SK-N-MC (cell line): ENCODE measurements at regions not wholly inside any gene's neighbourhood (a gene's known extent, or its start where the extent isn't known, plus 50 kb on each side); places are given as distances from the start of the nearest gene placed in this dataset.

Experiments used
- DNase-seq: peaks from one replicate; pipeline ENCODE4 v3.0.0-alpha.2; 2011; ENCODE audit warnings: low read depth, low spot score
- H3K27ac ChIP-seq: fragments of 200-600 bp; sonication (generic); 2 replicates; pipeline ENCODE4 v1.5.1; 2016; ENCODE audit warnings: mixed run types
- H3K36me3 ChIP-seq: fragments of 200-600 bp; sonication (generic); 2 replicates; pipeline ENCODE4 v1.6.1; 2017; ENCODE audit warnings: antibody characterized with exemption, low read length, mixed read lengths; ENCODE audit not compliant: insufficient read depth
- H3K4me3 ChIP-seq: fragments of 200-600 bp; sonication (generic); 2 replicates; pipeline ENCODE4 v1.5.1; 2016
- H3K9ac ChIP-seq: fragments of 200-600 bp; sonication (generic); 2 replicates; pipeline ENCODE4 v1.8.0; 2017; ENCODE audit warnings: mixed run types, mixed read lengths; ENCODE audit not compliant: insufficient read length
- H3K9me3 ChIP-seq: fragments of 200-600 bp; sonication (generic); 2 replicates; pipeline ENCODE4 v1.6.1; 2017; ENCODE audit warnings: low read depth, mild to moderate bottlenecking, antibody characterized with exemption, low read length, moderate library complexity, mixed read lengths
- EZH2 ChIP-seq: fragments of 200-600 bp; sonication (generic); IDR thresholded peaks from one replicate; pipeline ENCODE4 v1.6.1; 2017; ENCODE audit warnings: antibody characterized with exemption
- FOXP2 ChIP-seq: optimal IDR thresholded peaks from 2 replicates; pipeline ENCODE3; 2011; ENCODE audit warnings: mild to moderate bottlenecking, moderate library complexity; ENCODE audit not compliant: insufficient read depth; ENCODE audit errors: extremely low read length, control extremely low read depth
- POLR2AphosphoS5 ChIP-seq: IDR thresholded peaks from 2 replicates; pipeline ENCODE4 v1.6.1; 2012; ENCODE audit warnings: mild to moderate bottlenecking, low read depth, low read length, borderline replicate concordance

GRCh38 chr4:35228313-35228712, 1016.0 kb downstream of the ARAP2 start:
- DNase-seq = no peak
- no peak overlapping the region for H3K4me3 ChIP-seq
- H3K27ac ChIP-seq = no peak overlapping the region
- no peak overlapping the region for H3K9ac ChIP-seq
- TF ChIP-seq POLR2AphosphoS5 = no peak
- TF ChIP-seq FOXP2 = no peak
- TF ChIP-seq EZH2 = no peak
- no peaks in the 10 kb centered on the region for H3K36me3 ChIP-seq
- no peaks in the 10 kb centered on the region for H3K9me3 ChIP-seq

- H3K9ac ChIP-seq = no peak overlapping the region
- no peak overlapping the region for H3K4me3 ChIP-seq
- DNase-seq = no peak
- no peak overlapping the region for H3K27ac ChIP-seq
- H3K9me3 ChIP-seq = no peaks in the 10 kb centered on the region
- no peaks in the 10 kb centered on the region for H3K36me3 ChIP-seq
- TF ChIP-seq FOXP2 = no peak
- no peak for TF ChIP-seq POLR2AphosphoS5
- TF ChIP-seq EZH2 = no peak
These were observed 1015.3 kb downstream of the ARAP2 start for GRCh38 chr4:35229021-35229420.

GRCh38 chr4:35237924-35238323, 1006.4 kb downstream of the ARAP2 start:
- no peaks in the 10 kb centered on the region for H3K9me3 ChIP-seq
- TF ChIP-seq POLR2AphosphoS5 = no peak
- TF ChIP-seq FOXP2 = no peak
- no peak for TF ChIP-seq EZH2
- H3K4me3 ChIP-seq = no peak overlapping the region
- no peak overlapping the region for H3K27ac ChIP-seq
- H3K36me3 ChIP-seq = no peaks in the 10 kb centered on the region
- no peak for DNase-seq
- no peak overlapping the region for H3K9ac ChIP-seq

GRCh38 chr4:35238793-35239192, 1005.5 kb downstream of the ARAP2 start:
- no peak overlapping the region for H3K9ac ChIP-seq
- H3K36me3 ChIP-seq = no peaks in the 10 kb centered on the region
- no peak overlapping the region for H3K4me3 ChIP-seq
- DNase-seq = no peak
- no peaks in the 10 kb centered on the region for H3K9me3 ChIP-seq
- TF ChIP-seq EZH2 = no peak
- no peak for TF ChIP-seq FOXP2
- no peak for TF ChIP-seq POLR2AphosphoS5
- no peak overlapping the region for H3K27ac ChIP-seq

- Histone ChIP-seq H3K27ac (no peak overlapping the region), H3K9me3 (no peaks in the 10 kb centered on the region), H3K4me3 (no peak overlapping the region), H3K9ac (no peak overlapping the region), H3K36me3 (no peaks in the 10 kb centered on the region)
- no peak for DNase-seq
- no peak for TF ChIP-seq EZH2
- no peak for TF ChIP-seq POLR2AphosphoS5
- no peak for TF ChIP-seq FOXP2
These were observed 997.8 kb downstream of the ARAP2 start for GRCh38 chr4:35246493-35246892.

GRCh38 chr4:35247047-35247446, 997.3 kb downstream of the ARAP2 start:
- H3K4me3 ChIP-seq = no peak overlapping the region
- no peaks in the 10 kb centered on the region for H3K9me3 ChIP-seq
- no peak for DNase-seq
- no peak overlapping the region for H3K27ac ChIP-seq
- no peak for TF ChIP-seq EZH2
- TF ChIP-seq POLR2AphosphoS5 = no peak
- TF ChIP-seq FOXP2 = no peak
- no peak overlapping the region for H3K9ac ChIP-seq
- no peaks in the 10 kb centered on the region for H3K36me3 ChIP-seq

- DNase-seq = no peak
- no peak overlapping the region for H3K27ac ChIP-seq
- no peak overlapping the region for H3K9ac ChIP-seq
- H3K36me3 ChIP-seq = no peaks in the 10 kb centered on the region
- no peak for TF ChIP-seq POLR2AphosphoS5
- no peak for TF ChIP-seq FOXP2
- no peak for TF ChIP-seq EZH2
- H3K4me3 ChIP-seq = no peak overlapping the region
- no peaks in the 10 kb centered on the region for H3K9me3 ChIP-seq
These were observed 994.0 kb downstream of the ARAP2 start for GRCh38 chr4:35250331-35250730.

GRCh38 chr4:35250761-35251160, 993.6 kb downstream of the ARAP2 start:
- TF ChIP-seq EZH2 (no peak), FOXP2 (no peak), POLR2AphosphoS5 (no peak)
- H3K9me3 ChIP-seq = no peaks in the 10 kb centered on the region
- H3K36me3 ChIP-seq = no peaks in the 10 kb centered on the region
- H3K27ac ChIP-seq = no peak overlapping the region
- H3K9ac ChIP-seq = no peak overlapping the region
- DNase-seq = no peak
- no peak overlapping the region for H3K4me3 ChIP-seq

GRCh38 chr4:35252071-35252470, 992.2 kb downstream of the ARAP2 start:
- no peak overlapping the region for H3K27ac ChIP-seq
- no peak for TF ChIP-seq EZH2
- no peak for TF ChIP-seq FOXP2
- no peak for TF ChIP-seq POLR2AphosphoS5
- DNase-seq = no peak

GRCh38 chr4:35252866-35253265, 991.4 kb downstream of the ARAP2 start:
- Histone ChIP-seq H3K9me3 (no peaks in the 10 kb centered on the region), H3K4me3 (no peak overlapping the region), H3K27ac (no peak overlapping the region), H3K9ac (no peak overlapping the region), H3K36me3 (no peaks in the 10 kb centered on the region)
- TF ChIP-seq EZH2 (no peak), POLR2AphosphoS5 (no peak), FOXP2 (no peak)
- no peak for DNase-seq

More at GRCh38 chr4:35252071-35252470, 992.2 kb downstream of the ARAP2 start:
- Histone ChIP-seq H3K9me3 (no peaks in the 10 kb centered on the region), H3K4me3 (no peak overlapping the region), H3K36me3 (no peaks in the 10 kb centered on the region), H3K9ac (no peak overlapping the region)
